WTC11 (cell line): ENCODE measurements at regions not wholly inside any gene's neighbourhood (a gene's known extent, or its start where the extent isn't known, plus 50 kb on each side); places are given as distances from the start of the nearest gene placed in this dataset.

Experiments
- ATAC-seq: fragments of 200-7000 bp; cut with Tn5 transposase; 2 replicates; pipeline ENCODE4 v1.10.0; 2021; ENCODE audit warnings: mild to moderate bottlenecking, moderate library complexity
- CTCF ChIA-PET: fragments of 300-600 bp; sonication (Branson Sonifier 250); formaldehyde crosslinking; loops from one replicate; lab custom pipeline; 2021; ENCODE audit warnings: antibody characterized with exemption; lab: Charles Lee
- POLR2A ChIA-PET: fragments of 350-600 bp; sonication (Branson Sonifier 250); formaldehyde crosslinking; loops from one replicate; lab custom pipeline; 2021; ENCODE audit warnings: antibody characterized with exemption; lab: Charles Lee
- DNase-seq: peaks from one replicate; pipeline ENCODE4 v3.0.0; 2021; ENCODE audit warnings: low spot score
- H3K27ac Mint-ChIP-seq: 2 replicates; pipeline ENCODE4 v1.8.0; 2021; ENCODE audit warnings: mixed read lengths
- H3K27me3 Mint-ChIP-seq: 2 replicates; pipeline ENCODE4 v1.8.0; 2021; ENCODE audit warnings: low read depth, mild to moderate bottlenecking, moderate library complexity, mixed read lengths
- H3K36me3 Mint-ChIP-seq: 2 replicates; pipeline ENCODE4 v1.8.0; 2021; ENCODE audit warnings: mixed read lengths
- H3K4me1 Mint-ChIP-seq: 2 replicates; pipeline ENCODE4 v1.8.0; 2022; ENCODE audit warnings: mixed read lengths
- H3K4me3 Mint-ChIP-seq: 2 replicates; pipeline ENCODE4 v1.8.0; 2021; ENCODE audit warnings: mild to moderate bottlenecking, moderate library complexity, mixed read lengths
- H3K9me3 Mint-ChIP-seq: 2 replicates; pipeline ENCODE4 v1.8.0; 2021; ENCODE audit warnings: mixed read lengths
- CREM ChIP-seq: sonication (generic); formaldehyde crosslinking; IDR thresholded peaks from 2 replicates; pipeline ENCODE4 v1.8.1; 2022; ENCODE audit warnings: mild to moderate bottlenecking, missing genetic modification reagents, moderate library complexity
- ESRRA ChIP-seq: sonication (generic); formaldehyde crosslinking; IDR thresholded peaks from 2 replicates; pipeline ENCODE4 v1.8.1; 2022; ENCODE audit warnings: mild to moderate bottlenecking, missing genetic modification reagents, borderline replicate concordance
- ETV6 ChIP-seq: sonication (generic); formaldehyde crosslinking; IDR thresholded peaks from 2 replicates; pipeline ENCODE4 v1.8.1; 2022; ENCODE audit warnings: mild to moderate bottlenecking, missing genetic modification reagents
- FOXJ3 ChIP-seq: sonication (generic); formaldehyde crosslinking; IDR thresholded peaks from 2 replicates; pipeline ENCODE4 v1.9.0; 2021; ENCODE audit warnings: missing genetic modification reagents, mild to moderate bottlenecking, borderline replicate concordance
- GABPB1 ChIP-seq: sonication (generic); formaldehyde crosslinking; IDR thresholded peaks from 2 replicates; pipeline ENCODE4 v1.8.1; 2023; ENCODE audit warnings: mild to moderate bottlenecking, missing genetic modification reagents
- GRHL2 ChIP-seq: fragments of 250-450 bp; sonication (Bioruptor Pico); IDR thresholded peaks from 2 replicates; pipeline ENCODE4 v1.8.0; 2022; ENCODE audit warnings: mild to moderate bottlenecking, moderate library complexity; ENCODE audit not compliant: insufficient replicate concordance, severe bottlenecking
- IRF2 ChIP-seq: sonication (generic); formaldehyde crosslinking; IDR thresholded peaks from 2 replicates; pipeline ENCODE4 v1.8.0; 2022; ENCODE audit warnings: low read depth, missing genetic modification reagents, borderline replicate concordance
- NR1H2 ChIP-seq: sonication (generic); formaldehyde crosslinking; IDR thresholded peaks from 2 replicates; pipeline ENCODE4 v1.9.0; 2021; ENCODE audit warnings: mild to moderate bottlenecking, moderate library complexity, missing genetic modification reagents
- RELA ChIP-seq: sonication (generic); formaldehyde crosslinking; IDR thresholded peaks from 2 replicates; pipeline ENCODE4 v1.8.1; 2022; ENCODE audit warnings: missing genetic modification reagents, mild to moderate bottlenecking, borderline replicate concordance
- RORB ChIP-seq: fragments of 250-450 bp; sonication (Bioruptor Pico); IDR thresholded peaks from 2 replicates; pipeline ENCODE4 v1.9.0; 2021; ENCODE audit warnings: mild to moderate bottlenecking
- SP1 ChIP-seq: sonication (generic); formaldehyde crosslinking; conservative IDR thresholded peaks from 2 replicates; pipeline ENCODE4 v1.8.1; 2022; ENCODE audit warnings: missing genetic modification reagents
- TP53 ChIP-seq: sonication (generic); formaldehyde crosslinking; IDR thresholded peaks from 2 replicates; pipeline ENCODE4 v1.8.1; 2023; ENCODE audit warnings: mild to moderate bottlenecking, missing genetic modification reagents
- ZBTB21 ChIP-seq: sonication (generic); formaldehyde crosslinking; IDR thresholded peaks from 2 replicates; pipeline ENCODE4 v1.8.1; 2023; ENCODE audit warnings: mild to moderate bottlenecking, missing genetic modification reagents, borderline replicate concordance
- ZNF121 ChIP-seq: sonication (generic); formaldehyde crosslinking; IDR thresholded peaks from 2 replicates; pipeline ENCODE4 v1.8.0; 2023; ENCODE audit warnings: missing genetic modification reagents
- ZNF138 ChIP-seq: sonication (generic); formaldehyde crosslinking; conservative IDR thresholded peaks from 2 replicates; pipeline ENCODE4 v1.8.1; 2022; ENCODE audit warnings: mild to moderate bottlenecking, moderate library complexity, missing genetic modification reagents
- ZNF232 ChIP-seq: sonication (generic); formaldehyde crosslinking; IDR thresholded peaks from 2 replicates; pipeline ENCODE4 v1.8.0; 2022; ENCODE audit warnings: mild to moderate bottlenecking, missing genetic modification reagents
- TF ChIP-seq, protein P1 (sequence below): sonication (generic); formaldehyde crosslinking; IDR thresholded peaks from 2 replicates; pipeline ENCODE4 v1.8.0; 2022; ENCODE audit warnings: mild to moderate bottlenecking, missing genetic modification reagents
- TF ChIP-seq, protein P2 (sequence below): fragments of 200-600 bp; IDR thresholded peaks from 2 replicates; pipeline ENCODE4 v1.8.0; 2022; ENCODE audit warnings: antibody characterized with exemption
- TF ChIP-seq, protein P3 (sequence below): sonication (generic); formaldehyde crosslinking; IDR thresholded peaks from 2 replicates; pipeline ENCODE4 v1.8.0; 2022; ENCODE audit warnings: mild to moderate bottlenecking, missing genetic modification reagents
- TF ChIP-seq, protein P4 (sequence below): sonication (generic); formaldehyde crosslinking; IDR thresholded peaks from 2 replicates; pipeline ENCODE4 v1.8.0; 2022; ENCODE audit warnings: mild to moderate bottlenecking, missing genetic modification reagents
- TF ChIP-seq, protein P5 (sequence below): sonication (generic); formaldehyde crosslinking; IDR thresholded peaks from 2 replicates; pipeline ENCODE4 v1.8.1; 2022; ENCODE audit warnings: mild to moderate bottlenecking, moderate library complexity, missing genetic modification reagents
- TF ChIP-seq, protein P6 (sequence below): sonication (generic); formaldehyde crosslinking; conservative IDR thresholded peaks from 2 replicates; pipeline ENCODE4 v1.8.1; 2023; ENCODE audit warnings: mild to moderate bottlenecking, low read depth, missing genetic modification reagents, moderate library complexity
- TF ChIP-seq, protein P7 (sequence below): fragments of 250-450 bp; sonication (Bioruptor Pico); IDR thresholded peaks from 2 replicates; pipeline ENCODE4 v1.8.0; 2021; ENCODE audit warnings: mild to moderate bottlenecking
- TF ChIP-seq, protein P8 (sequence below): sonication (generic); formaldehyde crosslinking; IDR thresholded peaks from 2 replicates; pipeline ENCODE4 v1.8.1; 2022; ENCODE audit warnings: mild to moderate bottlenecking, missing genetic modification reagents, moderate library complexity, borderline replicate concordance

DNA sequence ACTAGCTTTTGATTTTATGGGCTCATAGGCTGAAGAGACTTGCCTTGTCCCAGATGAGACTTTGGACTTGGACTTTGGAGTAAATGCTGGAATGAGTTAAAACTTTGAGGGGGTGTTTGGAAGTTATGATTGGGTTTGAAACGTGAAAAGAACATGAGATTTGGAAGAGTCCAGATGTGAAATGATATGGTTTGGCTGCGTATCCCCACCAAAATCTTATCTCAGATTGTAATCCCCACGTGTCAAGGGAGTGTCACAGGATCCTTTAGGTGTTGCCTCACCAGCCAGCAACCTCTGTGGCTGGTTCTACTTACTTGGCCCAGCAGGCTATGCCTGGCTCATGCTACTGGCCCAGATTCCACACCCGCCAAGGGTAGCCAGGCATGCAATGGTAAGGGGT lies 119.6 kb upstream of the NPY start:
- CTCF ChIA-PET, result no interaction called here
- no peak for DNase-seq
- peaks cover 17% of the 10 kb centered on the region for H3K36me3 Mint-ChIP-seq
- 0 out of 2 replicates have a peak, but pooled peaks cover 7% of the 10 kb centered on the region for H3K4me1 Mint-ChIP-seq
- TF ChIP-seq SP1 (CRISPR knock-in tag) (no peak), ETV6 (CRISPR knock-in tag) (no peak), IRF2 (CRISPR knock-in tag) (no peak), ESRRA (CRISPR knock-in tag) (no peak), FOXJ3 (CRISPR knock-in tag) (no peak), ZNF232 (CRISPR knock-in tag) (no peak), RORB (CRISPR knock-in tag) (no peak), ZBTB21 (CRISPR knock-in tag) (no peak), CREM (CRISPR knock-in tag) (no peak), TP53 (CRISPR knock-in tag) (no peak), NR1H2 (CRISPR knock-in tag) (no peak)
- TF ChIP-seq, protein P1, sequence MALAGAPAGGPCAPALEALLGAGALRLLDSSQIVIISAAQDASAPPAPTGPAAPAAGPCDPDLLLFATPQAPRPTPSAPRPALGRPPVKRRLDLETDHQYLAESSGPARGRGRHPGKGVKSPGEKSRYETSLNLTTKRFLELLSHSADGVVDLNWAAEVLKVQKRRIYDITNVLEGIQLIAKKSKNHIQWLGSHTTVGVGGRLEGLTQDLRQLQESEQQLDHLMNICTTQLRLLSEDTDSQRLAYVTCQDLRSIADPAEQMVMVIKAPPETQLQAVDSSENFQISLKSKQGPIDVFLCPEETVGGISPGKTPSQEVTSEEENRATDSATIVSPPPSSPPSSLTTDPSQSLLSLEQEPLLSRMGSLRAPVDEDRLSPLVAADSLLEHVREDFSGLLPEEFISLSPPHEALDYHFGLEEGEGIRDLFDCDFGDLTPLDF (CRISPR knock-in tag), result no peak
- TF ChIP-seq, protein P2, sequence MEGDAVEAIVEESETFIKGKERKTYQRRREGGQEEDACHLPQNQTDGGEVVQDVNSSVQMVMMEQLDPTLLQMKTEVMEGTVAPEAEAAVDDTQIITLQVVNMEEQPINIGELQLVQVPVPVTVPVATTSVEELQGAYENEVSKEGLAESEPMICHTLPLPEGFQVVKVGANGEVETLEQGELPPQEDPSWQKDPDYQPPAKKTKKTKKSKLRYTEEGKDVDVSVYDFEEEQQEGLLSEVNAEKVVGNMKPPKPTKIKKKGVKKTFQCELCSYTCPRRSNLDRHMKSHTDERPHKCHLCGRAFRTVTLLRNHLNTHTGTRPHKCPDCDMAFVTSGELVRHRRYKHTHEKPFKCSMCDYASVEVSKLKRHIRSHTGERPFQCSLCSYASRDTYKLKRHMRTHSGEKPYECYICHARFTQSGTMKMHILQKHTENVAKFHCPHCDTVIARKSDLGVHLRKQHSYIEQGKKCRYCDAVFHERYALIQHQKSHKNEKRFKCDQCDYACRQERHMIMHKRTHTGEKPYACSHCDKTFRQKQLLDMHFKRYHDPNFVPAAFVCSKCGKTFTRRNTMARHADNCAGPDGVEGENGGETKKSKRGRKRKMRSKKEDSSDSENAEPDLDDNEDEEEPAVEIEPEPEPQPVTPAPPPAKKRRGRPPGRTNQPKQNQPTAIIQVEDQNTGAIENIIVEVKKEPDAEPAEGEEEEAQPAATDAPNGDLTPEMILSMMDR, result no peak
- TF ChIP-seq, protein P3, sequence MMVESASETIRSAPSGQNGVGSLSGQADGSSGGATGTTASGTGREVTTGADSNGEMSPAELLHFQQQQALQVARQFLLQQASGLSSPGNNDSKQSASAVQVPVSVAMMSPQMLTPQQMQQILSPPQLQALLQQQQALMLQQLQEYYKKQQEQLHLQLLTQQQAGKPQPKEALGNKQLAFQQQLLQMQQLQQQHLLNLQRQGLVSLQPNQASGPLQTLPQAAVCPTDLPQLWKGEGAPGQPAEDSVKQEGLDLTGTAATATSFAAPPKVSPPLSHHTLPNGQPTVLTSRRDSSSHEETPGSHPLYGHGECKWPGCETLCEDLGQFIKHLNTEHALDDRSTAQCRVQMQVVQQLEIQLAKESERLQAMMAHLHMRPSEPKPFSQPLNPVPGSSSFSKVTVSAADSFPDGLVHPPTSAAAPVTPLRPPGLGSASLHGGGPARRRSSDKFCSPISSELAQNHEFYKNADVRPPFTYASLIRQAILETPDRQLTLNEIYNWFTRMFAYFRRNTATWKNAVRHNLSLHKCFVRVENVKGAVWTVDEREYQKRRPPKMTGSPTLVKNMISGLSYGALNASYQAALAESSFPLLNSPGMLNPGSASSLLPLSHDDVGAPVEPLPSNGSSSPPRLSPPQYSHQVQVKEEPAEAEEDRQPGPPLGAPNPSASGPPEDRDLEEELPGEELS (CRISPR knock-in tag), result no peak
- TF ChIP-seq, protein P4, sequence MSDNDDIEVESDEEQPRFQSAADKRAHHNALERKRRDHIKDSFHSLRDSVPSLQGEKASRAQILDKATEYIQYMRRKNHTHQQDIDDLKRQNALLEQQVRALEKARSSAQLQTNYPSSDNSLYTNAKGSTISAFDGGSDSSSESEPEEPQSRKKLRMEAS (CRISPR knock-in tag), result no peak
- TF ChIP-seq, protein P5, sequence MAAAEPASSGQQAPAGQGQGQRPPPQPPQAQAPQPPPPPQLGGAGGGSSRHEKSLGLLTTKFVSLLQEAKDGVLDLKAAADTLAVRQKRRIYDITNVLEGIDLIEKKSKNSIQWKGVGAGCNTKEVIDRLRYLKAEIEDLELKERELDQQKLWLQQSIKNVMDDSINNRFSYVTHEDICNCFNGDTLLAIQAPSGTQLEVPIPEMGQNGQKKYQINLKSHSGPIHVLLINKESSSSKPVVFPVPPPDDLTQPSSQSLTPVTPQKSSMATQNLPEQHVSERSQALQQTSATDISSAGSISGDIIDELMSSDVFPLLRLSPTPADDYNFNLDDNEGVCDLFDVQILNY (CRISPR knock-in tag), result no peak
- TF ChIP-seq, protein P6, sequence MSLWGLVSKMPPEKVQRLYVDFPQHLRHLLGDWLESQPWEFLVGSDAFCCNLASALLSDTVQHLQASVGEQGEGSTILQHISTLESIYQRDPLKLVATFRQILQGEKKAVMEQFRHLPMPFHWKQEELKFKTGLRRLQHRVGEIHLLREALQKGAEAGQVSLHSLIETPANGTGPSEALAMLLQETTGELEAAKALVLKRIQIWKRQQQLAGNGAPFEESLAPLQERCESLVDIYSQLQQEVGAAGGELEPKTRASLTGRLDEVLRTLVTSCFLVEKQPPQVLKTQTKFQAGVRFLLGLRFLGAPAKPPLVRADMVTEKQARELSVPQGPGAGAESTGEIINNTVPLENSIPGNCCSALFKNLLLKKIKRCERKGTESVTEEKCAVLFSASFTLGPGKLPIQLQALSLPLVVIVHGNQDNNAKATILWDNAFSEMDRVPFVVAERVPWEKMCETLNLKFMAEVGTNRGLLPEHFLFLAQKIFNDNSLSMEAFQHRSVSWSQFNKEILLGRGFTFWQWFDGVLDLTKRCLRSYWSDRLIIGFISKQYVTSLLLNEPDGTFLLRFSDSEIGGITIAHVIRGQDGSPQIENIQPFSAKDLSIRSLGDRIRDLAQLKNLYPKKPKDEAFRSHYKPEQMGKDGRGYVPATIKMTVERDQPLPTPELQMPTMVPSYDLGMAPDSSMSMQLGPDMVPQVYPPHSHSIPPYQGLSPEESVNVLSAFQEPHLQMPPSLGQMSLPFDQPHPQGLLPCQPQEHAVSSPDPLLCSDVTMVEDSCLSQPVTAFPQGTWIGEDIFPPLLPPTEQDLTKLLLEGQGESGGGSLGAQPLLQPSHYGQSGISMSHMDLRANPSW (CRISPR knock-in tag), result no peak
- H3K4me3 Mint-ChIP-seq, result no peak overlapping the region
- no peak for ATAC-seq
- no peak overlapping the region for H3K27ac Mint-ChIP-seq
- H3K9me3 Mint-ChIP-seq, result peaks cover 46% of the 10 kb centered on the region
- POLR2A ChIA-PET, result no interaction called here
- peaks cover 3% of the 10 kb centered on the region for H3K27me3 Mint-ChIP-seq

DNA sequence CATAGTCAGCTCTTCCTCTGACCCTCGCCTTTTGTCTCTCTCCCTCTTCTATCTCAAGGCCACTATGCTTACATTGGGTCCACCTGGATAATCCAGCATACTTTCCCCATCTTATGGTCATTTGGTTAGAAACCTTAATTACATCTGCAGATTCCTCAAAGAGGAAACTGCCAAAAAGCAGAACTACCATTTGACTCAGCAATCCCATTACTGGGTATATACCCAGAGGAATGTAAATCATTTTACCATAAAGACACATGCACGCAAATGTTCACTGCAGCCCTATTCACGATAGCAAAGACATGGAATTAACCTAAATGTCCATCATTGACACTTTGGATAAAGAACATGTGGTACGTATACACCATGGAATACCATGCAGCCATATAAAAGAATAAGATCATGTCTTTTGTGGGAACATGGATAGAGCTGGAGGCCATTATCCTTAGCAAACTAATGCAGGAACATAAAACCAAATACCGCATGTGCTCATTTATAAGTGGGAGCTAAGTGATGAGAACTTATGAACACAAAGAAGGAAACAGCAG lies 114.8 kb upstream of the NPY start:
- Mint-ChIP-seq H3K4me3 (no peak overlapping the region), H3K36me3 (peaks cover 3% of the 10 kb centered on the region)
- CTCF ChIA-PET, result interaction anchor here (0.7 kb wide), 1 partner anchor 10 kb away, joined by 3 read pairs; no protein-coding TSS in a partner anchor
- TF ChIP-seq GRHL2 (CRISPR knock-in tag), result no peak
- TF ChIP-seq ZNF121, result no peak
- TF ChIP-seq ZNF138 (CRISPR knock-in tag), result no peak
- no peak for TF ChIP-seq RELA
- TF ChIP-seq, protein P7, sequence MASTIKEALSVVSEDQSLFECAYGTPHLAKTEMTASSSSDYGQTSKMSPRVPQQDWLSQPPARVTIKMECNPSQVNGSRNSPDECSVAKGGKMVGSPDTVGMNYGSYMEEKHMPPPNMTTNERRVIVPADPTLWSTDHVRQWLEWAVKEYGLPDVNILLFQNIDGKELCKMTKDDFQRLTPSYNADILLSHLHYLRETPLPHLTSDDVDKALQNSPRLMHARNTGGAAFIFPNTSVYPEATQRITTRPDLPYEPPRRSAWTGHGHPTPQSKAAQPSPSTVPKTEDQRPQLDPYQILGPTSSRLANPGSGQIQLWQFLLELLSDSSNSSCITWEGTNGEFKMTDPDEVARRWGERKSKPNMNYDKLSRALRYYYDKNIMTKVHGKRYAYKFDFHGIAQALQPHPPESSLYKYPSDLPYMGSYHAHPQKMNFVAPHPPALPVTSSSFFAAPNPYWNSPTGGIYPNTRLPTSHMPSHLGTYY (CRISPR knock-in tag), result no peak
- TF ChIP-seq GABPB1 (CRISPR knock-in tag), result no peak
- TF ChIP-seq, protein P8, sequence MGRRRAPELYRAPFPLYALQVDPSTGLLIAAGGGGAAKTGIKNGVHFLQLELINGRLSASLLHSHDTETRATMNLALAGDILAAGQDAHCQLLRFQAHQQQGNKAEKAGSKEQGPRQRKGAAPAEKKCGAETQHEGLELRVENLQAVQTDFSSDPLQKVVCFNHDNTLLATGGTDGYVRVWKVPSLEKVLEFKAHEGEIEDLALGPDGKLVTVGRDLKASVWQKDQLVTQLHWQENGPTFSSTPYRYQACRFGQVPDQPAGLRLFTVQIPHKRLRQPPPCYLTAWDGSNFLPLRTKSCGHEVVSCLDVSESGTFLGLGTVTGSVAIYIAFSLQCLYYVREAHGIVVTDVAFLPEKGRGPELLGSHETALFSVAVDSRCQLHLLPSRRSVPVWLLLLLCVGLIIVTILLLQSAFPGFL (CRISPR knock-in tag), result no peak

More for the DNA sequence above, 114.8 kb upstream of the NPY start:
- no peaks in the 10 kb centered on the region for H3K4me1 Mint-ChIP-seq
- peaks cover 3% of the 10 kb centered on the region for H3K27me3 Mint-ChIP-seq
- no peak for ATAC-seq
- no peak for DNase-seq
- POLR2A ChIA-PET, result no interaction called here
- peaks cover 27% of the 10 kb centered on the region for H3K9me3 Mint-ChIP-seq
- no peak overlapping the region for H3K27ac Mint-ChIP-seq
